ENCODE measurements at regions not wholly inside any gene's neighbourhood (a gene's known extent, or its start where the extent isn't known, plus 50 kb on each side); places are given as distances from the start of the nearest gene placed in this dataset.

DNA sequence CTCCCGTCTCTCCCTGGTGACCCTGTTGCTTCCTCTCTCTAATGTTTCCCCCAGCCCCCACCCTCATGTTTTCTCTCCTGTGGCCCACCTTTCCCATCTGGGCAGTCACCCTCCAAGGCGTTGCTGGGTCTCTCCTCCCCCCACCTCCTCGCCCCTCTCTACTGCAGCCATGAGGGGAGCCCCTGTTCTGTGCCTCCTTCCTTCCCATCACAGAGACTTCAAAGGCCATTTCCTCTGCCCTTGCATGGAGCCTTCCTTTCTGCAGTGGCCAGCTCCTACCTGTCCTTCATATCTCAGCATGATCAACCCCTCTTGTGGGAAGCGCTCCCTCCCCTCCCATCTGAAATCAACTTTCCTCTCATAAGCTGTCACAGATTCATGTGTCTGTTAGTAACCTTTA lies 194.0 kb upstream of the PRSS58 start:
- TF ChIP-seq, protein P1, sequence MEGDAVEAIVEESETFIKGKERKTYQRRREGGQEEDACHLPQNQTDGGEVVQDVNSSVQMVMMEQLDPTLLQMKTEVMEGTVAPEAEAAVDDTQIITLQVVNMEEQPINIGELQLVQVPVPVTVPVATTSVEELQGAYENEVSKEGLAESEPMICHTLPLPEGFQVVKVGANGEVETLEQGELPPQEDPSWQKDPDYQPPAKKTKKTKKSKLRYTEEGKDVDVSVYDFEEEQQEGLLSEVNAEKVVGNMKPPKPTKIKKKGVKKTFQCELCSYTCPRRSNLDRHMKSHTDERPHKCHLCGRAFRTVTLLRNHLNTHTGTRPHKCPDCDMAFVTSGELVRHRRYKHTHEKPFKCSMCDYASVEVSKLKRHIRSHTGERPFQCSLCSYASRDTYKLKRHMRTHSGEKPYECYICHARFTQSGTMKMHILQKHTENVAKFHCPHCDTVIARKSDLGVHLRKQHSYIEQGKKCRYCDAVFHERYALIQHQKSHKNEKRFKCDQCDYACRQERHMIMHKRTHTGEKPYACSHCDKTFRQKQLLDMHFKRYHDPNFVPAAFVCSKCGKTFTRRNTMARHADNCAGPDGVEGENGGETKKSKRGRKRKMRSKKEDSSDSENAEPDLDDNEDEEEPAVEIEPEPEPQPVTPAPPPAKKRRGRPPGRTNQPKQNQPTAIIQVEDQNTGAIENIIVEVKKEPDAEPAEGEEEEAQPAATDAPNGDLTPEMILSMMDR (IDR thresholded peaks at IDR 0.05): no peak
- no peak for TF ChIP-seq POLR2A (IDR thresholded peaks at IDR 0.05)
